Adrenal gland (tissue), 9 donors: ENCODE measurements at regions not wholly inside any gene's neighbourhood (a gene's known extent, or its start where the extent isn't known, plus 50 kb on each side); places are given as distances from the start of the nearest gene placed in this dataset.

Source experiments
- DNase-seq, 7 donors: peaks; one replicate each; pipeline ENCODE4 v3.0.0-alpha.2; 2019 to 2020
- H3K27ac ChIP-seq, 5 donors: fragments of 200-600 bp; sonication (generic) in 4 of 5; 1 replicate in 3 of 5; 2 replicates in 2 of 5; pipeline versions ENCODE4 v1.5.1 to v1.8.0; 2016 to 2020; ENCODE audit warnings: mild to moderate bottlenecking in 1 of 5
- H3K27me3 ChIP-seq: fragments of 200-600 bp; 2 replicates; pipeline ENCODE4 v1.8.0; 2021
- H3K36me3 ChIP-seq, 2 donors: fragments of 200-600 bp; replicated peaks in 1 of 2; 1 replicate in 1 of 2; 2 replicates in 1 of 2; pipeline versions ENCODE4 v1.5.1 to v1.8.0; 2018 to 2022
- H3K4me1 ChIP-seq, 2 donors: fragments of 200-600 bp; replicated peaks in 1 of 2; 1 replicate in 1 of 2; 2 replicates in 1 of 2; pipeline versions ENCODE4 v1.5.1 to v1.8.0; 2018 to 2021
- H3K4me3 ChIP-seq, 4 donors: fragments of 200-600 bp; sonication (generic) in 3 of 4; one replicate each; pipeline ENCODE4 v1.5.1; 2016 to 2018
- H3K9me3 ChIP-seq, 3 donors: fragments of 200-600 bp; sonication (generic) in 1 of 3; replicated peaks in 1 of 3; 1 replicate in 2 of 3; 2 replicates in 1 of 3; pipeline versions ENCODE4 v1.5.1 to v1.8.0; 2016 to 2021
- POLR2A ChIP-seq, 2 donors: fragments of 450-650 bp; IDR thresholded peaks; one replicate each; pipeline ENCODE4 v1.6.1; 2017; ENCODE audit warnings: antibody characterized with exemption in 2 of 2, mild to moderate bottlenecking in 2 of 2, moderate library complexity in 1 of 2
- WGBS, 4 donors: extraction: QIAGEN DNeasy Blood & Tissue Kit in 2 of 4; methylation state at CpG; one replicate each; pipeline versions ENCODE4 v1.1.5 to v1.1.7; 2013 to 2017; 5-methylcytosine and 5-hydroxymethylcytosine counted together
- intact Hi-C, 2 donors: fragments of 100-400 bp; cut with DNase I; formaldehyde crosslinking; loops; one replicate each; pipeline versions ENCODE4 v1.14.1 to v1.15.0; 2022 to 2023
- TF ChIP-seq, protein P1 (sequence below), 6 experiments: fragments of 450-650 bp in 4 of 6; fragments of 200-600 bp in 2 of 6; sonication (generic) in 1 of 6; IDR thresholded peaks; 1 replicate in 5 of 6; 2 replicates in 1 of 6; pipeline versions ENCODE4 v1.5.1 to v1.8.0; 2016 to 2021; ENCODE audit warnings: antibody characterized with exemption in 6 of 6, mild to moderate bottlenecking in 2 of 6, moderate library complexity in 1 of 6
- donor health status: healthy with polysubstance abuse.
- donor health status: Bipolar disorder and iron deficiency.
- donor health status: DM: yes; HTN: yes; CAD: no.
- donor health status: DM: no; HTN: no; CAD: no.
- donor health status: DM: no; HTN: no; CAD: no.

GRCh38 chr6:48825501-48826151 lies 637.4 kb downstream of the MMUT start:
- Histone ChIP-seq H3K36me3 (no peaks in the 10 kb centered on the region), H3K9me3 (no peaks in the 10 kb centered on the region), H3K4me3 (no peak overlapping the region), H3K27ac (no peak overlapping the region), H3K27me3 (no peaks in the 10 kb centered on the region), H3K4me1 (peaks cover 0 to 6% of the 10 kb centered on the region in 2 donors)
- no peak for TF ChIP-seq POLR2A (IDR thresholded peaks at IDR 0.05)
- TF ChIP-seq, protein P1, sequence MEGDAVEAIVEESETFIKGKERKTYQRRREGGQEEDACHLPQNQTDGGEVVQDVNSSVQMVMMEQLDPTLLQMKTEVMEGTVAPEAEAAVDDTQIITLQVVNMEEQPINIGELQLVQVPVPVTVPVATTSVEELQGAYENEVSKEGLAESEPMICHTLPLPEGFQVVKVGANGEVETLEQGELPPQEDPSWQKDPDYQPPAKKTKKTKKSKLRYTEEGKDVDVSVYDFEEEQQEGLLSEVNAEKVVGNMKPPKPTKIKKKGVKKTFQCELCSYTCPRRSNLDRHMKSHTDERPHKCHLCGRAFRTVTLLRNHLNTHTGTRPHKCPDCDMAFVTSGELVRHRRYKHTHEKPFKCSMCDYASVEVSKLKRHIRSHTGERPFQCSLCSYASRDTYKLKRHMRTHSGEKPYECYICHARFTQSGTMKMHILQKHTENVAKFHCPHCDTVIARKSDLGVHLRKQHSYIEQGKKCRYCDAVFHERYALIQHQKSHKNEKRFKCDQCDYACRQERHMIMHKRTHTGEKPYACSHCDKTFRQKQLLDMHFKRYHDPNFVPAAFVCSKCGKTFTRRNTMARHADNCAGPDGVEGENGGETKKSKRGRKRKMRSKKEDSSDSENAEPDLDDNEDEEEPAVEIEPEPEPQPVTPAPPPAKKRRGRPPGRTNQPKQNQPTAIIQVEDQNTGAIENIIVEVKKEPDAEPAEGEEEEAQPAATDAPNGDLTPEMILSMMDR (IDR thresholded peaks at IDR 0.05) = no peak
- intact Hi-C loops = no loop called here
- WGBS, 4 donors = 66 to 83% (median 80%) methylated on average over 3 of the region's 3 CpGs
- DNase-seq = no peak

DNA sequence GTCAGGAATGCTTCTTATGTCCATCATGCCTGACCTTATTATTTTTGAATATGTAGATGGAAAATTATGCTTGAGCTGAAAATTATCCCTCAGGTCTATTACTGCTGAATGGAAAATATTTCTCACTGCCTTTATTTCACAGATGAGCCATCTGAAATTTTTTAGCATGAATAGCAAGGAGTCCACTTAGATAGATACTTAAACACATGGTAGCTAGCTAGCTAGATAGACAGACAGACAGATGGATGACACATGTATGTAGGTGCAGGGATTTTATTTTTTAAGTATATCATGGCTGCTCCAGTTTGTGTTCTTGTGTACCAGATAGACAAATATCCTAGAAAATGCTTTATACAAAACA lies 645.0 kb downstream of the MMUT start:
- Histone ChIP-seq H3K36me3 (no peaks in the 10 kb centered on the region), H3K9me3 (no peaks in the 10 kb centered on the region), H3K27me3 (no peaks in the 10 kb centered on the region), H3K27ac (no peak overlapping the region), H3K4me3 (no peak overlapping the region), H3K4me1 (no peaks in the 10 kb centered on the region)
- TF ChIP-seq POLR2A (IDR thresholded peaks at IDR 0.05) = no peak
- no peak for DNase-seq
- intact Hi-C loops = no loop called here

GRCh38 chr6:48817333-48818051 lies 645.6 kb downstream of the MMUT start:
- H3K27ac ChIP-seq = no peak overlapping the region
- no peaks in the 10 kb centered on the region for H3K9me3 ChIP-seq
- intact Hi-C loops = no loop called here
- WGBS, 4 donors = 42 to 68% (median 47%) methylated on average over 4 of the region's 4 CpGs
- no peak overlapping the region for H3K4me3 ChIP-seq
- no peaks in the 10 kb centered on the region for H3K36me3 ChIP-seq
- TF ChIP-seq, protein P1 (IDR thresholded peaks at IDR 0.05) = no peak
- TF ChIP-seq POLR2A (IDR thresholded peaks at IDR 0.05) = no peak
- H3K4me1 ChIP-seq = no peaks in the 10 kb centered on the region
- H3K27me3 ChIP-seq = no peaks in the 10 kb centered on the region
- no peak for DNase-seq

GRCh38 chr6:48814957-48815356 lies 648.1 kb downstream of the MMUT start:
- intact Hi-C loops = no loop called here
- DNase-seq = no peak
- H3K4me1 ChIP-seq = no peaks in the 10 kb centered on the region
- no peaks in the 10 kb centered on the region for H3K27me3 ChIP-seq
- TF ChIP-seq POLR2A (IDR thresholded peaks at IDR 0.05) = no peak
- TF ChIP-seq, protein P1 (IDR thresholded peaks at IDR 0.05) = no peak
- H3K4me3 ChIP-seq = no peak overlapping the region
- no peaks in the 10 kb centered on the region for H3K9me3 ChIP-seq
- H3K27ac ChIP-seq = no peak overlapping the region
- no peaks in the 10 kb centered on the region for H3K36me3 ChIP-seq

DNA sequence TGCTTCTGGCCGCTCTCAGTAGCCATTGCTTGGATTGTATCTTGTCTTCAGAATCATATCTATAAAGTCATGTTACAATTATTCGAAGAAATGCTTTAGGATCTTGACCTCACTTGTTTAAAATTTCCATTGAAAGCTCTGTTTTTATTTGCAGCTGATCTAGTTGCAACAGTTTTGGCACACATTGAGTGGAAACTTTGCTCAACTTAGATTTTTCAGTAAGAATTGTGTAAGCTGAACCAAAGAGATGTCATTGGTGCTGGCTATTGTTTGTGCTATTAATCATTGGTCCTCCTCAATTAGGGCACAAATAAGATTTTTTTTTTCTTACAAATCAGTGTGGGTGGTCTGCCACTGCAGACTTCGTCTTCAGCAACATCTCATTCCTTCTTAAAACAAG lies 649.2 kb downstream of the MMUT start:
- no peak overlapping the region for H3K27ac ChIP-seq
- no peak overlapping the region for H3K4me3 ChIP-seq
- H3K4me1 ChIP-seq = no peaks in the 10 kb centered on the region
- no peaks in the 10 kb centered on the region for H3K9me3 ChIP-seq
- intact Hi-C loops = no loop called here
- WGBS, 4 donors = 30 to 63% (median 59%) methylated on average over 3 of the region's 3 CpGs
- TF ChIP-seq, protein P1 (IDR thresholded peaks at IDR 0.05) = no peak
- no peak for TF ChIP-seq POLR2A (IDR thresholded peaks at IDR 0.05)
- DNase-seq = no peak
- H3K27me3 ChIP-seq = no peaks in the 10 kb centered on the region
- H3K36me3 ChIP-seq = no peaks in the 10 kb centered on the region
